HG03066 (cell line): ENCODE measurements at regions not wholly inside any gene's neighbourhood (a gene's known extent, or its start where the extent isn't known, plus 50 kb on each side); places are given as distances from the start of the nearest gene placed in this dataset.
"Not testable (repeated sequence)": the region's sequence is repeated elsewhere in the genome, so short reads cannot be mapped to it uniquely, and the experiment has no call there.

Experiments
- ATAC-seq: cut with Tn5 transposase; IDR thresholded peaks from one replicate; pipeline ENCODE4 v1.9.1; 2021; ENCODE audit warnings: low read depth; ENCODE audit not compliant: unreplicated experiment

GRCh38 chr1:48089356-48089891 is 92.2 kb upstream of the TRABD2B start:
- no peak for ATAC-seq

- no peak for ATAC-seq
These were observed 87.6 kb upstream of the TRABD2B start for GRCh38 chr1:48084826-48085225.

- ATAC-seq = no peak
These were observed 85.2 kb upstream of the TRABD2B start for GRCh38 chr1:48082271-48082962.

- no peak for ATAC-seq
These were observed 83.4 kb upstream of the TRABD2B start for GRCh38 chr1:48080331-48081255.

DNA sequence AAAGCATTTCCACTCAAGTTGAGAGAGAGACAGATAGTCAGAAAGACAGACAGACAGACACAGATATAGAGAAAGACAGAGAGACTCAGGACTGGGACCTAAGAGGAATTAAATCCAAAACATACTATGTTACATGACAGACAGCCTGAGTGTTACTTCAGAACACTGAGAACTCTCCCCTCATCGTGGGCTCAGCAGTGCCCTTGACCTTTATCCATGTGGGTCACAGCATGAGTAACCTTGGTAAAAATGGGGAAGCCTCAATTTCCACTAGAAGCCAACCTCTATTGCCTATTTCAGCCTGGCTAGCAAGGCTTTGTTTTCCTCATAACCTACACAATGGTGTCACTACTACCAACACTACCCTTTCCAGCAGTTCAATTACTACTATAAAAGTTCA is 81.9 kb upstream of the TRABD2B start:
- ATAC-seq = no peak

GRCh38 chr1:48077795-48078222 is 80.6 kb upstream of the TRABD2B start:
- ATAC-seq = no peak

DNA sequence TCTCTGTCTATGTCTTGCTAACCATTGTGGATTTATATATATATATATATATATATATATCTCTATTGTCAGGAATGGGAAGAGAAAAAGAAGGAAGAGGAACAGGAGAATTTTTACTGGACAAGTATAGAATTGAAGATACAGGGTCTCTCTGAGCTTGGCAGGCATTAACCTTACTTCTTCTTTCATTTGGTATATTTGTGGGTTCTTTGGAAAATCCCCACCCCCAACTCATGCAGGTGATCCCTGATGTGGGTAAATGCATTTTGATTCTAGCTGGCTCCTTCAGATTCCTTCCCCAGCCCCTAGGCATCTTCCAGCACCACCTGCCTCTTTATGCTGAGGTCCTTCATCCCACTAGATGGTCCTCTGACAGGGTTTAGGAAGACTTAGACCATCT is 78.8 kb upstream of the TRABD2B start:
- ATAC-seq = no peak

GRCh38 chr1:48073798-48074530 is 76.8 kb upstream of the TRABD2B start:
- no peak for ATAC-seq

- no peak for ATAC-seq
These were observed 74.3 kb upstream of the TRABD2B start for GRCh38 chr1:48071513-48071912.

DNA sequence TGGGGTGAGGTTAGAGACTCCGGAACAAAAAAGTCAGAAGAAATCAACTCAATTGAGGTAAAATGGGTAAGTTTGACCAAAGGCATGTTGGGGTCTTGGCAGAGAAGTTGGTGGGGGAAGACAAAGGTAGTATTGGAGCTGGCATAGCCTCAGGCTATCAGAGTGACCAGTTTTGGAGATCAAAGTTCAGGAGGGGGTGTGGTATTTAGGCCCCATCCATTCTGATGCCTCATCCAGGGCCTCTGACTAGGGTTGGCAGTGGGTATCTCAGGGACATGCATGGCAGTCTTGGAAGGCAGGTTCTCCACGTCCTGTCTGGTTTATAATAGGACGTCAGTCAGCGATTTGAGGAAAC is 73.2 kb upstream of the TRABD2B start:
- ATAC-seq = no peak

DNA sequence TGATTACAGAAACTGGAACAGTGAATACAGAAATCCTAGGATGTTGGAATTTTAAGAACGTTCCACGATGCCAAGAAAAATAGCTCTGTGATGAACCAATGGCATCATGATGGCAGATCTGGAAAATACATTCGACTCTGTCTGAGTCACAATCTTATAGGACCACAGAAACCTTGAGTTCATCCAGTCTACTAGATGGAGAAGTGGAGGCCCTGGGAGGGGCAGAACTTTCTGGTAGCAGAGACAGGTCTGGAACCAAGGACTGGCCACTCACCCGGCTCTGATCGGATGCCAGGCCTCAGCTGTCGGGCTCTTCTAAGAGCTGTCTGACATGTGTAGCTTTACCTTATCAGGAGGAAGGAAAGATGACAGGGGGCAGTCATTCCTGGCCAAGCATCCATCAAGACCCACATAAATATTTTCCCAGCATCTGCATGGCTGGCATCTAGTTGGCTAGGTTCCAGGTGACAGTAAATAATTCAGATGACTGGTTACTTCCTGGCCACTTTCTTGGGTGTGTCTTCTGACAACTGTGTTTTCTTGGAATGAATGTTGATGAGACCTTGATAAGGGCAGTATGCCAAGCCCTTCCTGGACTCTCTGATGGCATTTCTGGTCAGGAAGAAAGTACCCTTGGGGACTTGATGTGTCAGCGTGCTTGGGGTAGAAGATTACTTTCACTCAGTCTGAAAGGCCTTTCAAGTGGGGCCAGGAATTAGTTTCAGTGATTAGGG is 72.6 kb upstream of the TRABD2B start:
- ATAC-seq = no peak

- ATAC-seq = no peak
These were observed 71.0 kb upstream of the TRABD2B start for GRCh38 chr1:48068206-48068605.

- no peak for ATAC-seq
These were observed 69.8 kb upstream of the TRABD2B start for GRCh38 chr1:48066936-48067335.

- not testable (repeated sequence) for ATAC-seq
These were observed 67.5 kb upstream of the TRABD2B start for GRCh38 chr1:48064693-48065092.

- no peak for ATAC-seq
These were observed 65.2 kb upstream of the TRABD2B start for GRCh38 chr1:48062353-48062752.

GRCh38 chr1:48061162-48062136 is 64.3 kb upstream of the TRABD2B start:
- ATAC-seq = peak; percentile 63

DNA sequence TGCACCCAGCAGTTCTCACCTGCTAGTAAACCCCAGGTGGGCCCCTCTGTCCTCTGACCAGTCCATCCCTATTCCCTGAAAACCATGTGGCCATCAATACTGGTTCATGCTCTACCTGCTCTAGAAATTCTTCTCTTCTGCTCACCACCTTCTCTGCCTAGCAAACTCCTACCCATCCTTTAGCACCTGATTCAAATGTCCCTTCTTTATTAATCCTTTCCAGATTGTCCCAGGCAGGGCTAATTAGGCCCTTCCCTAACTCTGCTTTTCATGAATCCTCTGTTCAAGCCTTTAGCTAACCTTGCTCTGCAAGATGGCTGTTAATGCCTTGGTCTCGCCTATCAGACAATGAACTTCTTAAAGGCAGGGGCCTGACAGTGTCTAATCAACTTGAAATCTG is 62.1 kb upstream of the TRABD2B start:
- no peak for ATAC-seq

DNA sequence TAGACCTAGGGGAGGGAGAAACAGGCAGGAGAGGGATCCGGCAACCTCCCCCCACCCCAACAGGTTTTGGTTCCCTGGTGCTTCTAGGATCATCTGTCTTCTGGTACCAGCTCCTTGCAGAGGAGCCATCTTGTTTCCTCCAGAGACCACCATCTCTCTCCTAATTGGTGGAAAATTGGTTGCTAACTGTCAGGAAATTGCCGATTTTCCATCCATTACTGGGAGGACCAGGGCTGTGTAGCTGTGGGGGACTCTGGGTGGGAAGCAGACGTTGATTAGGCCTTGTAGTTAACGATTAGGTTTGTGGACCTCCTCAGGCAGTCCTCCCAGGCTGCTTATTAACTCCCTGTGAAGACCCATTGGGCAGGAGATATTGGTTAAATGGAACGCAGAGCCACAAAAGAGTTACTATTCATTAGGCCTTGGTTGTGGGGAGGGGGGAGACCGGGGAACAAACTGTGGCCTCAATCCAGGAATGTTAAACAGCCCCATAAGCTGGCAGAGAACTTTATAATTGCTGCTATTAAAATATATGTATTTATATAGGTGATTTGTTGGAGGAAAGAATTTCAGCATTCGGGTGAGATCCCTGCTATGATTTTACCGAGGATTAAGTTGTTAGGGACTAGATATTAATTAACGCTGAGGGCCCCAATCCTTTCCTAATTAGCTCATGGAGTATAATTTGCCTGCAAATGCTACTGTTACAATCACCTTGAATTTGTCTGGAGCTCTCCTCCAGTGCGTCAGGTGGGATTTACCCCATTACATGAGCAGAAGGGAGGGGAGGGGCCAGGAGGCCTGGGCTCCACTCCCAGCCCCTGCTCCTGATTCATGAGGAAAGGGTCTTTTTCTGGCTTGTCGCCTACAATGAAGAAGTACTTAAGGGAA is 61.2 kb upstream of the TRABD2B start:
- ATAC-seq = no peak
